ENCODE measurements at regions not wholly inside any gene's neighbourhood (a gene's known extent, or its start where the extent isn't known, plus 50 kb on each side); places are given as distances from the start of the nearest gene placed in this dataset.

DNA sequence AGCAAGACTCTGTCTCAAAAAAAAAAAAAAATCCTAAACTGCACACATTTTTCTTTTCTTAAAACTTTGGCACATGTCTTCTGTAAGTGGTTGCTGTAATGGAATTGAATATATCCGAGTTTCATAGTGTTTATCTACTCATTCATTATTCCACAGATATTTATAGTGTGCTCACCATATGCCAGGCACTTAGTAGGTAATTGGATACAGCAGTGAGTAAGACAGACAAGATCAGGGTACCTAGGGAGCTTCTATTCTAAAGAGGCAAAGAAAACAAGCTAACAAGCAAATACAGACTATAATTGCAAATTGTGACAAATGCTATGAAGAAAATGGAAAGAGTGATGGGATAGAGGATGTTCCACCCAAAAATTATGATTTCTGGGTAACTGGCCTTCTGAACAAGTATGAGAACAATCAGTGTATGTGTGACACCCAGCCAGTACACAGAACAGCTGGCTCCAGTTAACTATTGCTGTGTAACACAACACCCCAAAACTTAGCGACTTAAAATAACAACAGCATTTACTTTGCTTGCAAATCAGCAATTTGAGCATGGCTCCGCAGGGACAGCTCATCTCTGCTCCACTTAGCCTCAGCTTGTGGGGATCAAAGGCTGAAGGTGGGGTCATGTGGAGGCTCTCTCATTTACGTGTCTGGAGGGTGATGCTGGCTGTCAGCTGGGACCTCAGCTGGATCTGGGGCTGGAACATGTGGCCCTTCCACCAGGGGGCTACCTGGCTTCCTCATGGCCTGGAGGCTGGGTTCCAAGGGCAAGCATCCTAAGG is 224.9 kb downstream of the INSIG2 start:
- H3K4me3 ChIP-seq (ENCODE audit: low read depth, low read length), result no peak overlapping the region
- TF ChIP-seq, protein P1, sequence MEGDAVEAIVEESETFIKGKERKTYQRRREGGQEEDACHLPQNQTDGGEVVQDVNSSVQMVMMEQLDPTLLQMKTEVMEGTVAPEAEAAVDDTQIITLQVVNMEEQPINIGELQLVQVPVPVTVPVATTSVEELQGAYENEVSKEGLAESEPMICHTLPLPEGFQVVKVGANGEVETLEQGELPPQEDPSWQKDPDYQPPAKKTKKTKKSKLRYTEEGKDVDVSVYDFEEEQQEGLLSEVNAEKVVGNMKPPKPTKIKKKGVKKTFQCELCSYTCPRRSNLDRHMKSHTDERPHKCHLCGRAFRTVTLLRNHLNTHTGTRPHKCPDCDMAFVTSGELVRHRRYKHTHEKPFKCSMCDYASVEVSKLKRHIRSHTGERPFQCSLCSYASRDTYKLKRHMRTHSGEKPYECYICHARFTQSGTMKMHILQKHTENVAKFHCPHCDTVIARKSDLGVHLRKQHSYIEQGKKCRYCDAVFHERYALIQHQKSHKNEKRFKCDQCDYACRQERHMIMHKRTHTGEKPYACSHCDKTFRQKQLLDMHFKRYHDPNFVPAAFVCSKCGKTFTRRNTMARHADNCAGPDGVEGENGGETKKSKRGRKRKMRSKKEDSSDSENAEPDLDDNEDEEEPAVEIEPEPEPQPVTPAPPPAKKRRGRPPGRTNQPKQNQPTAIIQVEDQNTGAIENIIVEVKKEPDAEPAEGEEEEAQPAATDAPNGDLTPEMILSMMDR (IDR thresholded peaks at IDR 0.05; ENCODE audit: insufficient read depth, low read length, severe bottlenecking), result no peak
- no peaks in the 10 kb centered on the region for H3K36me3 ChIP-seq (ENCODE audit: control insufficient read depth, insufficient read depth, low read length)
- H3K27me3 ChIP-seq (ENCODE audit: control insufficient read depth, insufficient read depth, low read length), result no peaks in the 10 kb centered on the region
- FAIRE-seq (no peak), DNase-seq (ENCODE audit: low read depth) (no peak)

DNA sequence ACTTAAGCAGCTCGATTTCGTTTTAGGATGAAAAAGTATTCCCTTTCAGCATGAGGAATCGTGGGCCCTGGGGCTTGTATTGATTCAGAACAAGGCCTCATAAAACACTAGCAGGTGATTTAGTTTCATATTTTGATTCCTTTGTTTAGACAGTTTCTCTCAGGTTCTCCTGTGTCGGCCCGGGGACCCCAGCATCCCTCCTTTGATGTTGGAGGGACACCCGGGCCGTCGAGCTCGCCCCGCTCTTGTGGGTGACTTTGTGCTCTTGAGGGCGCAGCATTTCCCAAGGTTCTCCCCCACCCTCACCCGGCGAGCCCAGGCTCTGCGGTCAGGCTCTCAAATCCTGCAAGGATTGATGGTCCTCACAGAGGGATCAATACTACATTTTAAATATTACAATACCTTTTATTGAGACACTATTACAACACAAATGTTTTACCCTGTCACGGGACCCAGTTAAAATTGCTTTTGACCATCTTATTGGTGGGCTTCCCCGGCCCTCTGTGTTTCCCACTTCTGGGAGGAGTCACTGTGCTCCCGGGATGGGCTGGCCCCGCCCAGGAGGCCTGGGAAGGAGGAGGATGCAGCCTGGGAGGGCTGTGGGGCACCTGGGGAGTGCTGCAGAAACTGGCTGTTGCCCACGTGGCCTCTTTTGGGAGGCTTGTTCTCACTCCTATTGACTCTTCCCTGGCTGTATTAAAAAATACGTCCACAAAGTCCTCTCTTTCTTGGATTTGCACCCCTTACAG is 222.6 kb downstream of the INSIG2 start:
- no peaks in the 10 kb centered on the region for H3K27me3 ChIP-seq (ENCODE audit: control insufficient read depth, insufficient read depth, low read length)
- DNase-seq (ENCODE audit: low read depth) (peak; percentile 4), FAIRE-seq (no peak)
- peak overlapping the region; percentile 48 for H3K4me3 ChIP-seq (ENCODE audit: low read depth, low read length)
- TF ChIP-seq, protein P1 (IDR thresholded peaks at IDR 0.05; ENCODE audit: insufficient read depth, low read length, severe bottlenecking), result no peak
- H3K36me3 ChIP-seq (ENCODE audit: control insufficient read depth, insufficient read depth, low read length), result no peaks in the 10 kb centered on the region

DNA sequence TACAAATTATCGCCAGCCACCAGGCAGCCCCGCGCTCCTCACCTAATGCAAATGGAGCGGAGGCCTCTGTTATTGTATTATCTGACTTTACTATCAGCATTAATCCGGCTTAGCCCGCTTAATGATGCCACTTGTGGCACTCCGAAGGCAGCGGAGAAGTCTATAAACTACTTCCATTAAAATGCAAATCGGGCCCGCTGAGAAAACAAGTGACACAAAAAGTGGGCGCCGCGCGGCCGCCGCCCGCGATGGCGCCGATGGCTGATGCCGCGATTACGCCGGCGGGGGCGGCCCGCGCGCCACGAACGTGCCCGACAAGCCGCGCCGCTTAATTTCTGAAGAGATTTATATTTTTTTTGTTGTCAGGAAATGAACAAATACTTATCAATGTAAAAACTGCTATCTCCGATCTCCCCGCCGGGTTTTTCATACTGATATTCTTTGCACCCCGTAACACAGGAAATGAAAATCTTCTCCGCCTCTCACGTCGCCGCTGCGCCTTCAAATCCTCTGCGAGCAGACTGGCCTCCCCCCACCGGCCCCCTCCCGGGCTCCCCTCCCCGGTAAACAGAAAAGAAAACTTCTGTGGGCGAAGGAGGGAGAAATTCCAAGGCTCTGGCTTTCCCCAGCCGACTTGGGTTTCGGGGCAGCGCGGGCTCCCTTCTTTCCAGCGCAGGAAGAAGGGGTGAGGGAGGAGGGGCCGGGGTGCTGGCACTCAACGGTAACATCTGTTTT is 221.8 kb downstream of the INSIG2 start:
- DNase-seq (ENCODE audit: low read depth) (peak; percentile 28), FAIRE-seq (no peak)
- TF ChIP-seq, protein P1 (IDR thresholded peaks at IDR 0.05; ENCODE audit: insufficient read depth, low read length, severe bottlenecking), result no peak
- no peaks in the 10 kb centered on the region for H3K36me3 ChIP-seq (ENCODE audit: control insufficient read depth, insufficient read depth, low read length)
- no peaks in the 10 kb centered on the region for H3K27me3 ChIP-seq (ENCODE audit: control insufficient read depth, insufficient read depth, low read length)
- peak overlapping the region; percentile 48 for H3K4me3 ChIP-seq (ENCODE audit: low read depth, low read length)

DNA sequence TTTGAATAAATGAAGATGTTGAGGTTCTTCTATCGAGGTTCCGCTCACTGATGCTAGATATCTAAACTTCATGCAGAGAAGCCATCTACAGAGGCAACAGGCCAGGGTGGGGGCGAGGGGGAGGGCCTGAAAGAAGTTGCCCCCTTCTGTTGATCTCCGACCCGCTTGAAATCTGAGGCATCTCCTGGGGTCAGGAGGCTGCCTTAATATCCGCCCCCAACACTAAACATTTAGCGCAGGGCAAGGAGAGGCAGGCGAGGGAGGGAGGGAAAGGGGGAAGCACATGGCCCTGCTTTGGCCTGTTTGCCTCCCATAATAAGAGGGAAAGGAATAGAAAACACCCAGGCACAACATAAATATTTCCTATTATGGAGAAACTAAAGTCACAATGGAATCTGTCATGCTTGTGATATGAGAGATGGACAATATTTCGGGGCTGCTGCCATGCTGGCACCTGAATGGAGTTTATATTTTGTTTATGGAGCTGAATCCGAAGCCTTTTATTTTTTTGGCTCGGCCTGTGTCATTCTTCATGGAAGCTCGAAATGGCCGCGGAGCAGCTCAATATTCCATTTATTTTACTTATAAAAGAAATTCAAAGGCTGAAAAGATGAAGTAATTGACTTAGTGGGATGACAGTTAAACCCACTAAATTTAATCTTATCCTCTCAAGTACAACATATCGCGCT is 221.1 kb downstream of the INSIG2 start:
- no peaks in the 10 kb centered on the region for H3K27me3 ChIP-seq (ENCODE audit: control insufficient read depth, insufficient read depth, low read length)

DNA sequence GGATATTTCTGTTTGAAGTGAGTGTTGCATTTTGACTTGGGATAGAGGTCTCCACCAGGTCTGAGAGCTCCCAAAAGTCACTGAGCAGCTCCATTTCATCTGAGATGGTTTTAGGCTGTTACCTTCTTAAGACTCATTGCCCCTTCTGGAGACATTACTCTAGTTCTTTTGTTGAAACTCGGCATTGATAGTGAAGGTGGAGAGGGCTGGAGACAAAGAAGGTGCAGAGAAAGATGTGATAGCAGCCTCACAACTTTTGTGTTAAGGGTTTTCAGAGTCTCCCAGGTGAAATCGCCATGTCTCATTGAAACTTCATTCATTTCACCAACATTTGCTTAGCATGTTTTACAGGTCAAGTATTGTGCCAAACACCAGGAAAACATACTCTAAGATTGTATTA is 219.6 kb downstream of the INSIG2 start:
- Histone ChIP-seq H3K4me3 (ENCODE audit: low read depth, low read length) (no peak overlapping the region), H3K36me3 (ENCODE audit: control insufficient read depth, insufficient read depth, low read length) (no peaks in the 10 kb centered on the region), H3K27me3 (ENCODE audit: control insufficient read depth, insufficient read depth, low read length) (no peaks in the 10 kb centered on the region)
- FAIRE-seq (no peak), DNase-seq (ENCODE audit: low read depth) (no peak)
- TF ChIP-seq, protein P1 (IDR thresholded peaks at IDR 0.05; ENCODE audit: insufficient read depth, low read length, severe bottlenecking), result no peak

More for the DNA sequence above, 221.1 kb downstream of the INSIG2 start:
- Histone ChIP-seq H3K36me3 (ENCODE audit: control insufficient read depth, insufficient read depth, low read length) (no peaks in the 10 kb centered on the region), H3K4me3 (ENCODE audit: low read depth, low read length) (peak overlapping the region; percentile 48)
- no peak for FAIRE-seq
- no peak for DNase-seq (ENCODE audit: low read depth)
- TF ChIP-seq, protein P1 (IDR thresholded peaks at IDR 0.05; ENCODE audit: insufficient read depth, low read length, severe bottlenecking), result no peak

All from bronchial epithelial cell (primary cell).